ENCODE measurements at regions not wholly inside any gene's neighbourhood (a gene's known extent, or its start where the extent isn't known, plus 50 kb on each side); places are given as distances from the start of the nearest gene placed in this dataset.

DNA sequence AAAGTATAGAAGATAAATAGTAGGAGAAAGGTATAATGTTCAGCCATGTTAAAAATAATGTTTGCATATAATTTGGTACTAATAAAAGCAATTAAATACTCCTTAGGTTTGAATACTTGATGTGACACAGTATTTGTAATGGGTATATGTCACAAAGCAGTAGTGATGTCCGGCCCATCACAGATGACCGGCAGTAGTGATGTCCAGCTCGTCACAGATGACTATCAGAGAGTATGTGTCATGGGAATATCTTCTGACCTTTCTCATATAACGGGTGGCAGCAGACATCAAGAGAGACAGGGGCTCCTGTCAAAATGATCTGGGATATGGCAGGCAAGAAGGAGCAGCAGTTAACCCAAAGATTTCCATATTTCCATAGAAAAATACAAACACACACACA, 477.4 kb upstream of the KLF6 start:
- no peak for TF ChIP-seq GATA2 (IDR thresholded peaks at IDR 0.05; ENCODE audit: low read depth, low read length)
- TF ChIP-seq GATA3 (IDR thresholded peaks at IDR 0.05; ENCODE audit: low read depth, low read length): no peak

Measured in SH-SY5Y (cell line).